HEK293T (cell line): ENCODE measurements at regions not wholly inside any gene's neighbourhood (a gene's known extent, or its start where the extent isn't known, plus 50 kb on each side); places are given as distances from the start of the nearest gene placed in this dataset.
"Not testable (repeated sequence)": the region's sequence is repeated elsewhere in the genome, so short reads cannot be mapped to it uniquely, and the experiment has no call there.

Experiments used
- CTCF ChIA-PET: fragments of 350-600 bp; formaldehyde crosslinking; extraction: SDS; loops from one replicate; lab custom pipeline; 2021; ENCODE audit warnings: antibody characterized with exemption, inconsistent platforms; lab: Yijun Ruan, JAX
- POLR2A ChIA-PET: fragments of 350-600 bp; formaldehyde crosslinking; extraction: SDS; loops from one replicate; lab custom pipeline; 2020; ENCODE audit warnings: antibody characterized with exemption, inconsistent platforms; lab: Yijun Ruan, JAX
- DNase-seq: peaks from one replicate; pipeline ENCODE4 v3.0.0; 2012; ENCODE audit warnings: mixed read lengths; ENCODE audit errors: extremely low spot score
- ARNT ChIP-seq: fragments of 450-650 bp; IDR thresholded peaks from 2 replicates; pipeline ENCODE4 v1.6.1; 2017; ENCODE audit warnings: mild to moderate bottlenecking
- BHLHE40 ChIP-seq: fragments of 450-650 bp; IDR thresholded peaks from 2 replicates; pipeline ENCODE4 v1.6.1; 2016; ENCODE audit warnings: mild to moderate bottlenecking, moderate library complexity, borderline replicate concordance
- CTBP1 ChIP-seq: fragments of 450-650 bp; IDR thresholded peaks from 2 replicates; pipeline ENCODE4 v1.6.1; 2016; ENCODE audit warnings: borderline replicate concordance
- ELF4 ChIP-seq: fragments of 450-650 bp; IDR thresholded peaks from 2 replicates; pipeline ENCODE4 v1.6.1; 2017; ENCODE audit warnings: antibody characterized with exemption
- FOXA1 ChIP-seq: fragments of 450-650 bp; IDR thresholded peaks from 2 replicates; pipeline ENCODE4 v1.6.1; 2016; ENCODE audit warnings: mild to moderate bottlenecking
- FOXK2 ChIP-seq: fragments of 450-650 bp; IDR thresholded peaks from 2 replicates; pipeline ENCODE4 v1.6.1; 2016; ENCODE audit warnings: mild to moderate bottlenecking
- FOXM1 ChIP-seq: fragments of 450-650 bp; IDR thresholded peaks from 2 replicates; pipeline ENCODE4 v1.6.1; 2017; ENCODE audit warnings: mild to moderate bottlenecking, borderline replicate concordance
- HDGF ChIP-seq: fragments of 450-650 bp; IDR thresholded peaks from 2 replicates; pipeline ENCODE4 v1.6.1; 2017; ENCODE audit warnings: antibody characterized with exemption, borderline replicate concordance
- L3MBTL2 ChIP-seq: fragments of 450-650 bp; conservative IDR thresholded peaks from 2 replicates; pipeline ENCODE4 v1.6.1; 2016; ENCODE audit warnings: mild to moderate bottlenecking
- LEF1 ChIP-seq: fragments of 450-650 bp; IDR thresholded peaks from 2 replicates; pipeline ENCODE4 v1.6.1; 2017; ENCODE audit warnings: mild to moderate bottlenecking, borderline replicate concordance
- NFRKB ChIP-seq: fragments of 450-650 bp; IDR thresholded peaks from 2 replicates; pipeline ENCODE4 v1.6.1; 2016; ENCODE audit warnings: mild to moderate bottlenecking, moderate library complexity
- PKNOX1 ChIP-seq: fragments of 450-650 bp; IDR thresholded peaks from 2 replicates; pipeline ENCODE4 v1.6.1; 2016
- SP1 ChIP-seq: fragments of 450-650 bp; IDR thresholded peaks from 2 replicates; pipeline ENCODE4 v1.6.1; 2017
- SUZ12 ChIP-seq: fragments of 450-650 bp; IDR thresholded peaks from 2 replicates; pipeline ENCODE4 v1.6.1; 2016; ENCODE audit warnings: mild to moderate bottlenecking
- TARDBP ChIP-seq: fragments of 450-650 bp; IDR thresholded peaks from 2 replicates; pipeline ENCODE4 v1.6.1; 2016
- ZNF384 ChIP-seq: fragments of 450-650 bp; IDR thresholded peaks from 2 replicates; pipeline ENCODE4 v1.6.1; 2016

GRCh38 chr7:91750091-91750490 lies 130.4 kb downstream of the MTERF1 start:
- POLR2A ChIA-PET, result no interaction called here
- no peak for TF ChIP-seq BHLHE40
- TF ChIP-seq ELF4, result no peak
- no peak for TF ChIP-seq FOXA1
- TF ChIP-seq SP1, result no peak
- TF ChIP-seq LEF1, result no peak
- TF ChIP-seq PKNOX1, result no peak
- TF ChIP-seq SUZ12, result no peak
- TF ChIP-seq ZNF384, result no peak
- no peak for TF ChIP-seq TARDBP
- TF ChIP-seq FOXM1, result no peak
- no peak for TF ChIP-seq CTBP1
- no peak for TF ChIP-seq FOXK2
- TF ChIP-seq L3MBTL2, result no peak
- TF ChIP-seq NFRKB, result no peak
- no peak for TF ChIP-seq ARNT
- CTCF ChIA-PET, result interaction anchor here (0.6 to 0.7 kb wide), 2 partner anchors 33 to 37 kb away, joined by 3 to 7 read pairs; no protein-coding TSS in a partner anchor
- DNase-seq, result no peak

DNA sequence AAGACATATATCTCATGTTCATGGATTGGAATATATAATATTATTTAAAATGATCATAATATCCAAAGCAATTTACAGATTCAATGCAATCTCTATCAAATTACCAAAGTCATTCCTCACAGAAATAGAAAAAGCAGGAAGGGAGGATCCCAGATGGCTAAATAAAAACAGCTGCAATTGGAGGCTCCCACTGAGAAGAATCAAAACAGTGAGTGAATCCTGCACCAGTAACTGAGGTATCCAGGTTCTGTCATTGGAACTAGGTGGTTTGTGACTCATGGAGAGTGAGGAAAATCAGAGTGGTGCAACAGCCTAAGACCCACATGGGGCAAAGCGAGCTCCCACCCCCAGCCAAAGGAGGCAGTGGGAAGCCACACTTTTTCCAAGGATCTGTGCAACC lies 128.4 kb downstream of the MTERF1 start:
- ChIA-PET CTCF (no interaction called here), POLR2A (no interaction called here)
- TF ChIP-seq ELF4, result no peak
- no peak for DNase-seq

GRCh38 chr7:91754280-91754679 lies 126.2 kb downstream of the MTERF1 start:
- POLR2A ChIA-PET, CTCF ChIA-PET, DNase-seq: not testable (repeated sequence)

DNA sequence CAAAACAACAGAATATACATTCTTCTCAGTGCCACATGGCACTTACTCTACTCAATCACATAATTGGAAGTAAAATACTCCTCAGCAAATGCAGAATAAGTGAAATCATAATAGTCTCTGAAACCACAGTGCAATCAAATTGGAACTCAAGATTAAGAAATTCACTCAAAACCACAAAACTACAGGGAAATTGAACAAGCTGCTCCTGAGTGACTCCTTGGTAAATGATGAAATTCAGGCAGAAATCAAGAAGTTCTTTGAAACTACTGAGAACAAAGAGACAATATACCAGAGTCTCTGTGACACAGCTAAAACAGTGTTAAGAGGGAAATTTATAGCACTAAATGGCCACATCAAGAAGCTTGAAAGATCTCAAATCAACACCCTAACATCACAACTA lies 125.4 kb downstream of the MTERF1 start:
- DNase-seq, CTCF ChIA-PET, POLR2A ChIA-PET: not testable (repeated sequence)

- ChIA-PET POLR2A (no interaction called here), CTCF (no interaction called here)
- no peak for TF ChIP-seq HDGF
- no peak for DNase-seq
Measured at GRCh38 chr7:91759205-91759863, 121.2 kb downstream of the MTERF1 start.

DNA sequence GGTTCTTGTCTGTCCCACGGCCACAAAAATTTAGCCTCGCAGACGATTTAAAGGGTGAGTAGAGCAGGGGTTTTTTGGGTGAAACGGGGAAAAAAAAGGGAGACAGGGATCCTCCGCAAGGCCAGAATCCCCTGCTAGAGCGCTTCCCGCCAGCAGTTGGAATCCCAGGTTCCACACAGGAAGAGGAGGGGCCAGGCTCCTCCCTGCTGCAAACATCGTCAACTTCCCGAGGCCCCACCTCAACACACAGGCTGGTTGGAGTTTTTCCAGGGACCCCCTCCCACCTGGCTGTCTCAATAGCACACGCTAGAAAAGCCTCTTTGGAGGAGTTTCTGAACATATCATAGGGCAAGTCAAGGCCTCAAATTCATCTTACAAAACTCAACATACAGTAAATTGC lies 112.7 kb downstream of the MTERF1 start:
- CTCF ChIA-PET, result no interaction called here
- POLR2A ChIA-PET, result no interaction called here
- TF ChIP-seq SUZ12, result no peak
- TF ChIP-seq LEF1, result no peak
- TF ChIP-seq TARDBP, result no peak
- no peak for TF ChIP-seq CTBP1
- TF ChIP-seq PKNOX1, result no peak
- no peak for TF ChIP-seq ELF4
- no peak for TF ChIP-seq SP1
- no peak for TF ChIP-seq FOXK2
- TF ChIP-seq NFRKB, result no peak
- DNase-seq, result no peak

GRCh38 chr7:91771394-91771793 lies 109.1 kb downstream of the MTERF1 start:
- ChIA-PET POLR2A (no interaction called here), CTCF (no interaction called here)
- TF ChIP-seq SUZ12 (no peak), ARNT (no peak), L3MBTL2 (no peak), HDGF (no peak), TARDBP (no peak), SP1 (no peak), FOXK2 (no peak), FOXM1 (no peak), CTBP1 (no peak), BHLHE40 (no peak), ZNF384 (no peak), FOXA1 (no peak)
- no peak for DNase-seq

GRCh38 chr7:91771921-91772815 lies 108.3 kb downstream of the MTERF1 start:
- TF ChIP-seq LEF1, result no peak
- CTCF ChIA-PET, result no interaction called here
- POLR2A ChIA-PET, result no interaction called here
- no peak for DNase-seq
